GM18517 (cell line): ENCODE measurements at regions not wholly inside any gene's neighbourhood (a gene's known extent, or its start where the extent isn't known, plus 50 kb on each side); places are given as distances from the start of the nearest gene placed in this dataset.
"Not testable (repeated sequence)": the region's sequence is repeated elsewhere in the genome, so short reads cannot be mapped to it uniquely, and the experiment has no call there.

Source experiments
- ATAC-seq: cut with Tn5 transposase; IDR thresholded peaks from one replicate; pipeline ENCODE4 v1.9.1; 2021; ENCODE audit warnings: mild to moderate bottlenecking, moderate library complexity; ENCODE audit not compliant: unreplicated experiment

DNA sequence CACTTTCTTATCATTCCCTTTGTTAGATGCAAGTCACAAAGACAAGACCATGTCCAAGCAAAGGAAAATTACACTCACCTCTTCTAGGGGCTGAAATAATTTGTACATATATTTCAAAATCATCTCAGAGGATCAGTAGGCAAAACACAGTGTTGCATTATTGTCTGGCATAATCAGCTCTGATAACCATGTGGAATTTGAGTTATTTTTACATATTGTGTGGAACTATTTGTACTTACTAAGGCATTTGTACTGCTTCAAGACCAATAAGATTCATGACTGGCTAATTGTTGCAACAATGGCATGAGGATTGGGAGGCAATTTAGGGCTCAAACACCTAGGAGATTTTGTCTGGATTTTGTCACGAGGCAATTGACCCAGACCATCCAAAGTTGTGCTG, 1716.4 kb downstream of the BRINP3 start:
- ATAC-seq: no peak

DNA sequence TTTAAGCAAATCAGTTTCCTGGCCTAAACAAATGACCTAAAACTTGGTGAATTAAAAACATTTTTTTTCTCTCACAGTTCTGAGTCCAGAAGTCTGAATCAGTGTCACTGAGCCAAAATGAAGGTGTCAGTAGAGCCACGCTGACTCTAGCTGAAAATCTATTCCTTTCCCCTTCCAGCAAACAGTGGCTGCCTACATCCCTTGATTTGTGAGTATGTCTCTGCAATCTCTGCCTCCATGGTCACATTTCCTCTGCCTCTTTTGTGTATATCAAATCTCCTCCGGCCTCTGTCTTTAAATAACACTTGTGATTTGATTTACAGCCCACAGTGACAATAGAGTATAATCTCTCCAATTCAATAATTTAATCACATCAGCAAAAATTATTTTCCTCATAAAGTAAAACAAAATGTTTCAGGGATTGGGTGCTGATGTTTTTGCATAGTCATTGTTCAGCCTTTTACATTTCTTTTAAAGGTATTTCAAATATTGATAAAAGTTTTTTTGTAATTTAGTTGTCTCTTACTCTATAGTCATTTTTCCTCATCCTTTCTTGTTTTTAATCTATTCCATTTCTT, 1715.4 kb downstream of the BRINP3 start:
- ATAC-seq: no peak

DNA sequence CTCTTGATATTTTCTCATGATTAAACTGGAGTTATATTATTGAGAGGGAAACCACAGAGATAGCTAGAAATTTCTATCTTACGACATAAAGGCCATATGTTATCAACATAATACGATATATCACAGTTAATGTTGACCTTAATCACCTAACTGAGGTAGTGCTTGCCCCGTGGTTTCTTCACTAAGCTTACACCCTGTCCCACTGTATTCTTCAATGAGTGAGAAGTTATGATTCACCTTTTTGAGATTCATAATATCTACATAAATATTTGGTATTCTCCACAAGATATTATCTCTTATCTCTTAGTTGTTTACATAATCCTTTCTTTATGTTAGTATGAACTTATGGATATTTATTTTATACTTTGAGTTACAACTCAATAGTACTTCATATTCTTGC, 1714.1 kb downstream of the BRINP3 start:
- no peak for ATAC-seq

- no peak for ATAC-seq
Observed at GRCh38 chr1:188769181-188769580, 1708.5 kb downstream of the BRINP3 start.

DNA sequence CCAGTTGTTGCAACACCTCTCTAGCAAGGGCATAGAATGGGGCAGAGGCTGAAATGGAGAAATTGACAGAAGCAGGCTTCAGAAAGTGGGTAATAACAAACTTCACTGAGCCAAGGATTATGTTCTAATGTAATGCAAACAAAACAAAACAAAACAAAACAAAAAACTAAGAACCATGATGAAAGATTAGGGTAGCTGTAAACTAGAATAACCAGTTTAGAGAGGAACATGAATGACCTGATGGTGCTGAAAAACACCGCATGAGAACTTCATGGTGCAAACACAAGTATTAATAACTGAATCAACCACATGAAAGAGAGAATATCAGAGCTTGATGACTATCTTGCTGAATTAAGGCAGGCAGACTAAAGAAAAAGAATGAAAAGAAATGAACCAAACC, 1707.7 kb downstream of the BRINP3 start:
- ATAC-seq: no peak

DNA sequence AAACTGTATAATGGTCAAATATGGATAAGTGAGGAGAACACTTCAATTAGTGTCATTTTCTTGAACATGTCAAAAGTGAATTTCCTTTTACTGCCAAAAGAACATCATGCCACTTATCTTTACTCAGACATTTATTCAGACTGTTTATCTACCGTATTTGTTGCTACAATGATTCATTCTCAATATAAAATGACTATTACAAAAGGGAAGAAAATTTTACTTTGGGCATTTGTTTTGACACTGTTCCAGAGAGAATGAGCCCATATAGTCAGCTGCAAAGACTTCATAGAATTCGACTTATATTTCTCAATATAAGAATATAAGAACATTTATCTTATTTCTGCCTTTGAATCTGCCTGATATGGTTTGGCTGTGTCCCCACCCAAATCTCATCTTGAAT, 1699.1 kb downstream of the BRINP3 start:
- ATAC-seq: no peak

DNA sequence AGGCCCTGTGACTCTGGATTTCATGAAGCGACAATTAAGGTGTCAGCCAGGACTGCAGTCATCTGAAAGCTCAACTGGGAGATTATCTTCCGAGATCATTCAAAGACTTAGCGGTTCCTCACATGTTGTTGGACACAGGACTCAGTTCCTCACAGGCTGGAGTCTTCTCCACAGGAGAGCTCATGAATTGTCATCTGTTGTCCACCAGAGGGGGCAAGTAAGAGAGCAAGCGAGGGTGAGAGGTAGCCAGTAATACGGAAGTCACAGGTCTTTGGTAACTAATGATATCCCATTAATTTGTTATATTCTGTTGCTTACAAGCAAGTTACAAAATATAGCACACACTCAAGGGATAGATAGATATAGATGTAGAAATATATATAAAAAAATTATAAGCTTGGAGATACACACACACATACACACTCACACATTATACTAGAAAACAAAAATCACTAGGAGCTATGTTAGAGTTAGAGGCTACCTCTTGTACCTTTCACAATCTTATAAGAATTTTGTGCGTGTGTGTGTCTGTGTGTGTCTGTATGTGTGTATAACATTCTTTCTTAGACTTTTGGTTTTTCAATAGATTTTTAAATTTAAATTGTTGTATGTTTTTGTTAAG, 1695.3 kb downstream of the BRINP3 start:
- ATAC-seq: no peak

GRCh38 chr1:188794969-188795368, 1682.7 kb downstream of the BRINP3 start:
- no peak for ATAC-seq

DNA sequence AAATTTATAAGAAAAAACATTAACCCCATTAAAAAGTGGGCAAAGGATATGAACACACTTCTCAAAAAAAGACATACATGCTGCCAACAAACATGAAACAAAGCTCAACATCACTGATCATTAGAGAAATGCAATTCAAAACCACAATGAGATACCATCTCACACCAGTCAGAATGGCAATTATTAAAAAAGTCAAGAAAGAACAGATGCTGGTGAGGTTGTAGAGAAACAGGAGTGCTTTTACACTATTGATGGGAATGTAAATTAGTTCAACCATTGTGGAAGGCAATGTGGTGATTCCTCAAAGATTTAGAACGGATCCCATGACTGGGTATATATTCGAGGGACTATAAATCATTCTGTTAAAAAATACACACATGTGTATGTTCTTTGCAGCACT, 1665.5 kb downstream of the BRINP3 start:
- ATAC-seq: not testable (repeated sequence)

DNA sequence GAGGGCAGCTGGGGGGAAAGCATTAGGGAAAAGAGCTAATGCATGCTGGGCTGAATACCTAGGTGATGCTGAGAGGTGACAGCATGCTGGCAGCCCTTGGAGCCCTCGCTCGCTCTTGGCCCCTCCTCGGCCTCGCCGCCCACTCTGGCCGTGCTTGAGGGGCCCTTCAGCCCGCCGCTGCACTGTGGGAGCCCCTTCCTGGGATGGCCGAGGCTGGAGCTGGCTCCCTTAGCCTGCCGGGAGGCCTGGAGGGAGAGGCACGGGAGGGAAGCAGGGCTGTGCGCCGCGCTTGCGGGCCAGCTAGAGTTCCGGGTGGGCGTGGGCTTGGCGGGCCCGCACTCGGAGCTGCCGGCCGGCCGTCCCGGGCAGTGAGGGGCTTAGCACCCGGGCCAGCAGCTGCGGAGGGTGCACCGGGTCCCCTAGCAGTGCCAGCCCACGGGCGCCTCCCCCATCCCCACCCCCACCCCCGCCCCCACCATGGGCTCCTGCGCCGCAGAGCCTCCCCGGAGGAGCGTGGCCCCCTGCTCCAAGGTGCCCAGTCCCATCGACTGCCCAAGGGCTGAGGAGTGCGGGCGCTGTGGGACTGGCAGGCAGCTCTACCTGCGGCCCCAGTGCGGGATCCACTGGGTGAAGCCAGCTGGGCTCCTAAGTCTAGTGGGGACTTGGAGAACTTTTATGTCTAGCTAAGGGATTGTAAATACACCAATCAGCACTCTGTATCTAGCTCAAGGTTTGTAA, 1664.7 kb downstream of the BRINP3 start:
- ATAC-seq: not testable (repeated sequence)

GRCh38 chr1:188817814-188818213, 1659.8 kb downstream of the BRINP3 start:
- no peak for ATAC-seq

DNA sequence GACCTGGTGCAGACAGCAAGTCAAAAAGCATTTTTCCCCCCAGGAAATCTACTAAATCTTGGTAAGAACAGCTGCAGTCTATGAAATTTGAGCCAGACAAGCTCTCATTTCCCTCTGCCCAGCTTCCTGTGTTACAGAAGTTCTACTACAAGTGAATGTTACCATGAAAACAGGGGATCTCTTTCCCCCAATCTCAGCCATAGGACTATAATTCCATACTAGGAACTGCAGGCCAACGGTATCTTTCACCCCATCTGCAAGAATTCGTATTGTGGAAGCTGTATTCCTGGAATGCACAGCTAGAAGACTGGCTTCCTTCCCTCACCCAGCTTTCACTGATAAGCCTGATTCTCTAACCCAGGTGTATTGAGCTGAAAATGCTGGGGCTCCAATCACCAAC, 1655.4 kb downstream of the BRINP3 start:
- no peak for ATAC-seq

- ATAC-seq: no peak
Observed at GRCh38 chr1:188825471-188825870, 1652.2 kb downstream of the BRINP3 start.

DNA sequence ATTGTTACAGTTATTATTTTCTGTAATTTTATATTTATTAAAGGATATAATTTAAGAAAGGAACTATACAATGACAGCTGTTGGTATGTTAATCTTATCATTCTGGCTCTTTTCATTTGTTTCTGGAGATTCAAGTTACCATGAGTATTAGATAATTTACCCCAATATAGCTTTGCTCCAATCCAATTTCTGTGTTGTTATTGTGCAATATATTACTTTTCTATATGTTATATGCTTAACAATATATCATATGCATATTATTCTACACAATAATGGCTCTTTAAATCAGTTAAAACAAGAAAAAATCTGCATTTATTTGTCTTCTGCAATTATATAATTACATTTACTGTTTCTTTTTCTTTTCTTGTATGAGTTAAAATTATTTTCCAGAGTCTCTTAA, 1650.9 kb downstream of the BRINP3 start:
- ATAC-seq: no peak

- ATAC-seq: no peak
Observed at GRCh38 chr1:188827400-188827799, 1650.3 kb downstream of the BRINP3 start.

DNA sequence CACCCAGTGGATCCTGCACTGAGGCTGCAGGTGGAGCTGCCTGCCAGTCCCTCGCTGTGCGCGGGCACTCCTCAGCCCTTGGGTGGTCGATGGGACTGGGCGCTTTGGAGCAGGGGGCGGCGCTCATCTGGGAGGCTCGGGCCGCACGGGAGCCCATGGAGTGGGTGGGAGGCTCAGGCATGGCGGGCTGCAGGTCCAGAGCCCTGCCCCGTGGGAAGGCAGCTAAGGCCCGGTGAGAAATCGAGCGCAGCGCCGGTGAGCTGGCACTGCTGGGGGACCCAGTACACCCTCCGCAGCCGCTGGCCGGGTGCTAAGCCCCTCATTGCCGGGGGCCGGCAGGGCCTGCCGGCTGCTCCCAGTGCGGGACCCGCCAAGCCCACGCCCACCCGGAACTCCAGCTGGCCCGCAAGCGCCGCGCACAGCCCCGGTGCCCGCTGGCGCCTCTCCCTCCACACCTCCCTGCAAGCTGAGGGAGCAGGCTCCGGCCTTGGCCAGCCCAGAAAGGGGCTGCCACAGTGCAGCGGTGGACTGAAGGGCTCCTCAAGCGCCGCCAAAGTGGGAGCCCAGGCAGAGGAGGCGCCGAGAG, 1636.5 kb downstream of the BRINP3 start:
- ATAC-seq: not testable (repeated sequence)

DNA sequence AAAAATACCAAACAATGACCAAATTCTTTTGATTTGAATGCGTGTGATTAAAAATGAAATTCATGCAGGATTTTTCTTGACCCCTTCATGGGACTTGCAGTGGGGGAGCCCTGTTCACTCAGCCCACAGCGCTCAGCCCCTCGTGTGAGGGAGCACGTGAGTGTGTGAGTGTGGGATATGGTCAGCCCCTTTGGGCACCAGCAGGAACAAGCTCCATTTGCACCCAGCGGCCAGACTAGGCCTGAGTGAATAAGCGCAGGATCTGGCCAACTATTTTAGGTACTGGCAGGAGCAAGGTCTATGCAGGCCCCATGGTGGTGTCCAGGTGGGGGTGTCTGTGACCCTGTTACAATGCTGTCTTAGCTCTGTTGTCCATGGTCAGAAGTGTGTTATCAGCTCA, 1631.2 kb downstream of the BRINP3 start:
- ATAC-seq: no peak

GRCh38 chr1:188857526-188858087, 1620.1 kb downstream of the BRINP3 start:
- no peak for ATAC-seq

DNA sequence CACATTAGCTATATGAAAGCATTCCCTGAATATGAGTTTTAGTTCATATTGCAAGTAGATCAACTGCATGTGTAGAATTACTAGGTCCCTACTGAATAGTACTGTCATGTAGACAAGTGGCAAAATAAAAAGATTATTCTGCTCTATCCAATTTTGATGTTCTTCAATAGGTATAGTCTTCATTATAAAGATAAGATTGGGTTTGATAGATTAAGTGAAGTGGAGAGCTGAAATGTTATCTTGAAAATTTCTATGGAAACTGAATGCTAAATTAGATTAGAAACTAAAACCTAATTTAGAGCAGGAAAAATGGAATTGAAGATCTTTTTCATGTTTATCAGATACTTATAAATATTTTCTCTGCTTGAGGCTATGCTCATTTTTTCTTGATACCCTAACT, 1610.0 kb downstream of the BRINP3 start:
- no peak for ATAC-seq

- ATAC-seq: no peak
Observed at GRCh38 chr1:188871164-188871563, 1606.5 kb downstream of the BRINP3 start.

DNA sequence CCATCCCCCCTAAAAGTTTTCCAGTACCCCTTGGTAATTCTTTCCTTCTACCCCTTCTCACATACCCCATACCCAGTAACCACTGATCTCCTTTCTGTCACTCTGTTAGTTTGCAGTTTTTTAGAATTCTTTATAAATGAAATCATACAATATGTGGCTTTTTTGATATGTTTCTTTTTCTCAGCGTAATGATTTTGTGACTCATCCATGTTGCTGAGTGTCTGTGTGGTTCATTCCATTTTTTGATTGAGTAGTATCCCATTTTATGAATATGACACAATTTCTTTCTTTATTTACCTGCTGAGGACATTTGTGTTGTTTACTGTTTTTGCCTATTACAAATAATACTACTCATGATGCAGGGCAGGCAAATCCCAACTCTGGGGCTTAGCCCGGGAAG, 1605.3 kb downstream of the BRINP3 start:
- no peak for ATAC-seq

DNA sequence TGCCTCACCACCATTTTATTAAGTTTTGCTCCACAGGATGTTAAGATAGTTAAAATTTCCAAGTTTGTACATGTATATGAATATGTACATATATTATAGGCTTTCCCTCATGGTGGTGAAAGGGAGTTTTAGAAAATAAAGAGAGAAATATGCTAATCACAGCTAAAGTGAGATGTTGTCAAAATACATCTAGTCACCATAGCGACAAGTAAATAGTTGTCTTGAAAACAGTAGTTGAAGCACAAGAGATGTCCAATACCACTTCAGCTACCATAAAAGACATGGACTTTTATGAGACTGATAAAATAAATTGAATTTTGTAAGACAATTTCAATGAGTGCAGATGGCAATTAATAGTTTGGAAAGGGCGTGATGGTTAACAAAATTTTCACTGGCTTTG, 1600.0 kb downstream of the BRINP3 start:
- no peak for ATAC-seq
